SU-DHL-6 (cell line): ENCODE measurements at regions not wholly inside any gene's neighbourhood (a gene's known extent, or its start where the extent isn't known, plus 50 kb on each side); places are given as distances from the start of the nearest gene placed in this dataset.

Experiments
- H2AFZ ChIP-seq: fragments of 200-600 bp; sonication (generic); 2 replicates; pipeline ENCODE4 v1.6.1; 2014; ENCODE audit warnings: low read depth, mild to moderate bottlenecking, moderate library complexity, mixed read lengths, antibody characterized with exemption, low read length; ENCODE audit not compliant: severe bottlenecking
- H3F3A ChIP-seq: fragments of 200-600 bp; shearing (Covaris generic); 2 replicates; pipeline ENCODE4 v1.6.0; 2016; ENCODE audit warnings: antibody characterized with exemption, mild to moderate bottlenecking; ENCODE audit not compliant: insufficient read depth
- H3K27ac ChIP-seq: fragments of 200-600 bp; sonication (generic); 2 replicates; pipeline ENCODE4 v1.5.1; 2016; ENCODE audit warnings: low read depth, mild to moderate bottlenecking, low read length, moderate library complexity, mixed read lengths
- H3K27me3 ChIP-seq: fragments of 200-600 bp; sonication (generic), shearing (Covaris generic); 2 replicates; pipeline ENCODE4 v1.6.0; 2014; ENCODE audit warnings: mild to moderate bottlenecking, low read length
- H3K36me3 ChIP-seq: fragments of 200-600 bp; sonication (generic); 2 replicates; pipeline ENCODE4 v1.6.1; 2014; ENCODE audit warnings: mild to moderate bottlenecking, low read length, mixed read lengths
- H3K4me2 ChIP-seq: fragments of 300-600, 200-600 bp; shearing (Covaris generic), sonication (generic); 2 replicates; pipeline ENCODE4 v1.6.0; 2014; ENCODE audit warnings: low read length, low read depth, mild to moderate bottlenecking; ENCODE audit not compliant: poor library complexity, severe bottlenecking
- H3K4me3 ChIP-seq: fragments of 200-600 bp; sonication (generic); 2 replicates; pipeline ENCODE4 v1.5.1; 2014; ENCODE audit warnings: antibody characterized with exemption, low read length, mild to moderate bottlenecking, mixed read lengths; ENCODE audit not compliant: insufficient read depth, poor library complexity, severe bottlenecking
- H3K79me2 ChIP-seq: fragments of 200-600 bp; sonication (generic); 2 replicates; pipeline ENCODE4 v1.6.1; 2014; ENCODE audit warnings: mild to moderate bottlenecking, low read length, moderate library complexity; ENCODE audit not compliant: insufficient read depth
- H3K9ac ChIP-seq: fragments of 200-600 bp; sonication (generic); 2 replicates; pipeline ENCODE4 v1.7.0; 2014; ENCODE audit warnings: mild to moderate bottlenecking, low read length
- H3K9me2 ChIP-seq: fragments of 200-600 bp; sonication (generic); replicated peaks from 2 replicates; pipeline ENCODE4 v1.6.1; 2014; ENCODE audit warnings: low read length; ENCODE audit not compliant: insufficient read depth
- H3K9me3 ChIP-seq: fragments of 200-600 bp; sonication (generic); 2 replicates; pipeline ENCODE4 v1.6.1; 2014; ENCODE audit warnings: low read length, mixed read lengths; ENCODE audit not compliant: insufficient read depth
- H4K20me1 ChIP-seq: fragments of 200-600 bp; sonication (generic); 2 replicates; pipeline ENCODE4 v1.6.1; 2014; ENCODE audit warnings: low read depth, mild to moderate bottlenecking, antibody characterized with exemption, low read length, moderate library complexity, mixed read lengths
- EZH2phosphoT487 ChIP-seq: fragments of 200-600 bp; sonication (generic), shearing (Covaris generic); conservative IDR thresholded peaks from 2 replicates; pipeline ENCODE4 v1.6.1; 2018; ENCODE audit warnings: mild to moderate bottlenecking, antibody characterized with exemption, low read length, moderate library complexity, mixed read lengths
- TF ChIP-seq, protein P1 (sequence below): fragments of 200-600 bp; sonication (generic); IDR thresholded peaks from one replicate; pipeline ENCODE4 v1.5.1; 2017; ENCODE audit warnings: antibody characterized with exemption, mild to moderate bottlenecking, low read length, moderate library complexity; ENCODE audit not compliant: insufficient read depth, poor library complexity, severe bottlenecking

DNA sequence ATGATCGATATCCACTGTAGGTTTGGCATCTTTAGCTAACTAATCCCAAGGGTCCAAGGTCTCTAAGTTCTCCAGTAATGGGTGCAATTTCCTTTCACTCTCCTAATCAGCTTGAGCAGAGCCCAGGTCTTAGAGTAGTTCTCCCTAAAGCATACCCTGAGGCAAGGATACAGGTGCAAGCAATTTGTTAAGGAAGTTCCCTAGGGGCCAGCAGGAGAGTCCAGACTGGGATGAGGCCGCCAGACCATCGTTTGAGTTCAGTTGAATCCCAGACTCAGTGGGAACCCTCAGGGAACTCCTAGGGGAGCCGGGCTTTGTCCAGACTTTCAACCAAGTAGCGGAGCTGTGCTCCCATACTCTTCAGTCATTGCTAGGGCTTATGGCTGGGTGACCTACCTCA, 835.4 kb upstream of the CDH2 start:
- no peaks in the 10 kb centered on the region for H3K79me2 ChIP-seq
- no peaks in the 10 kb centered on the region; the same call in 1 of the 2 replicates for H3K9me2 ChIP-seq
- H3K36me3 ChIP-seq: no peaks in the 10 kb centered on the region
- no peaks in the 10 kb centered on the region for H4K20me1 ChIP-seq
- H3K27ac ChIP-seq: no peak overlapping the region
- TF ChIP-seq EZH2phosphoT487: no peak
- TF ChIP-seq, protein P1, sequence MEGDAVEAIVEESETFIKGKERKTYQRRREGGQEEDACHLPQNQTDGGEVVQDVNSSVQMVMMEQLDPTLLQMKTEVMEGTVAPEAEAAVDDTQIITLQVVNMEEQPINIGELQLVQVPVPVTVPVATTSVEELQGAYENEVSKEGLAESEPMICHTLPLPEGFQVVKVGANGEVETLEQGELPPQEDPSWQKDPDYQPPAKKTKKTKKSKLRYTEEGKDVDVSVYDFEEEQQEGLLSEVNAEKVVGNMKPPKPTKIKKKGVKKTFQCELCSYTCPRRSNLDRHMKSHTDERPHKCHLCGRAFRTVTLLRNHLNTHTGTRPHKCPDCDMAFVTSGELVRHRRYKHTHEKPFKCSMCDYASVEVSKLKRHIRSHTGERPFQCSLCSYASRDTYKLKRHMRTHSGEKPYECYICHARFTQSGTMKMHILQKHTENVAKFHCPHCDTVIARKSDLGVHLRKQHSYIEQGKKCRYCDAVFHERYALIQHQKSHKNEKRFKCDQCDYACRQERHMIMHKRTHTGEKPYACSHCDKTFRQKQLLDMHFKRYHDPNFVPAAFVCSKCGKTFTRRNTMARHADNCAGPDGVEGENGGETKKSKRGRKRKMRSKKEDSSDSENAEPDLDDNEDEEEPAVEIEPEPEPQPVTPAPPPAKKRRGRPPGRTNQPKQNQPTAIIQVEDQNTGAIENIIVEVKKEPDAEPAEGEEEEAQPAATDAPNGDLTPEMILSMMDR: no peak
- no peak overlapping the region for H2AFZ ChIP-seq
- no peaks in the 10 kb centered on the region for H3F3A ChIP-seq
- no peaks in the 10 kb centered on the region for H3K27me3 ChIP-seq
- no peak overlapping the region for H3K4me3 ChIP-seq
- H3K4me2 ChIP-seq: no peak overlapping the region
- no peak overlapping the region for H3K9ac ChIP-seq
- H3K9me3 ChIP-seq: no peaks in the 10 kb centered on the region

DNA sequence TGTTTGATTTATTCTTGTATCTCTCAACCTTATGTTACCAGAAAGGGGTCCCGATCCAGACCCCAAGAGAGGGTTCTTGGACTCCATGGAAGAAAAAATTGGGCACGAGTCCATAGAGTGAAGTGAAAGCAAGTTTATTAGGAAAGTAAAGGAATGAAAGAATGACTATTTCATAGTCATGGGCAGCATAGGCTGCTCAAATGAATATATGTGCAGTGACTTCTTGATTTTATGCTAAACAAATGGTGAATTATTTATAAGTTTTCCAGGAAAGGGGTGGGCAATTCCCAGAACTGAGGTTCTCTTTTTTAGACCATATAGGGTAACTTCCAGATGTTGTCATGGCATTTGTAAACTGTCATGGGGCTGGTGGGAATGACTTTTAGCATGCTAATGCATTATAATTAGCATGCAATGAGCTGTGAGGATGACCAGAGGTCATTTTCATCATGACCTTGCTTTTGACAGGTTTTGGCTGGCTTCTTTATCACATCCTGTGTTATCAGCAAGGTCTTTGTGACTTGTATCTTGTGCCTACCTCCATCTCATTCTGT, 832.4 kb upstream of the CDH2 start:
- no peaks in the 10 kb centered on the region for H3K36me3 ChIP-seq
- H3K4me2 ChIP-seq: no peak overlapping the region
- H2AFZ ChIP-seq: no peak overlapping the region
- TF ChIP-seq, protein P1: no peak
- no peak for TF ChIP-seq EZH2phosphoT487
- H4K20me1 ChIP-seq: no peaks in the 10 kb centered on the region
- H3K9me2 ChIP-seq: no peaks in the 10 kb centered on the region; the same call in 1 of the 2 replicates
- H3F3A ChIP-seq: no peaks in the 10 kb centered on the region
- H3K9ac ChIP-seq: no peak overlapping the region
- H3K27ac ChIP-seq: no peak overlapping the region
- H3K79me2 ChIP-seq: no peaks in the 10 kb centered on the region
- H3K4me3 ChIP-seq: no peak overlapping the region
- 0 out of 2 replicates have a peak, but pooled peaks cover under 1% of the 10 kb centered on the region for H3K9me3 ChIP-seq
- H3K27me3 ChIP-seq: no peaks in the 10 kb centered on the region

DNA sequence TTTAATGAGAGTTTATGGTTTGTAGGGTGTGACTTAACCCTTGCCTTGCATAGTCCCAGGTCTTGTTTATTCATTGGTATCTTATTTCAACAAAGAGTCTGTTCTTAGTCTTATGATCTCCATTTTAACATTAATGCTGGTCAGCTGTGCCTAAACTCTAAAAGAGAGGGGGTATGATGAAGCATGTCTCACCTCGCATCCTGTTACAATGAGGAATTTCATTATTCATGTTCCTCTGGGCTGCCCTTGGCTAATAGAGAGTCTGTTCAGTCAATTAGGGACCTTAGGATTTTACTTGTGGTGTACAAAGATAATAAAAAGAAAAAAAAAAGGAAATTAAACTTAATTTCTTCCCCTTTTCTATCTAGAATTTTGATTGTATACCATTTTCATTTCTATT, 831.9 kb upstream of the CDH2 start:
- Histone ChIP-seq H3F3A (no peaks in the 10 kb centered on the region), H4K20me1 (no peaks in the 10 kb centered on the region), H2AFZ (no peak overlapping the region), H3K9me3 (0 out of 2 replicates have a peak, but pooled peaks cover 5% of the 10 kb centered on the region), H3K79me2 (no peaks in the 10 kb centered on the region), H3K4me2 (no peak overlapping the region), H3K4me3 (no peak overlapping the region), H3K27ac (no peak overlapping the region), H3K9me2 (no peaks in the 10 kb centered on the region; the same call in 1 of the 2 replicates), H3K36me3 (no peaks in the 10 kb centered on the region), H3K9ac (no peak overlapping the region), H3K27me3 (no peaks in the 10 kb centered on the region)
- TF ChIP-seq, protein P1: no peak
- TF ChIP-seq EZH2phosphoT487: no peak
